ENCODE measurements at regions not wholly inside any gene's neighbourhood (a gene's known extent, or its start where the extent isn't known, plus 50 kb on each side); places are given as distances from the start of the nearest gene placed in this dataset.

DNA sequence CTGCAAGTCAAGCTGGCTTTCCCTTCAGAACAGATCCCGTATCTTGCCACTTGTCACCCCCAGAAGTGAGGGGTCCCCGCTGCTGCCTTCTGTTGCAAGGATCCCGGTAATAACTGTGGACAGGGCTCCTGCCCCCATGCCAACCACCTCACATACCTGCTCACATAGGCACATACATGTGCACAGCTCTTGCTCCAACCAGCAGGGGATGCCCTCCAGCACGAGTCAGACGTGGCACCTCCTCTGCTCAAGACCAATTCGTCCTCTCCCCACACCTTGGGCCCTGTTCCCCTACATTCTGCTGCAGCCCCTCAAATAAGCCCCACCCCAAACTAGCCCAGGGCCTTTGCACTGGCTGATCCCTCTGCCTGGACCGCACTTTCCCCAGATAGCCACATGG, 163.3 kb downstream of the CRYBB2 start:
- Histone ChIP-seq H3K79me2 (ENCODE audit: control insufficient read depth in 1 of 2, insufficient read depth in 2 of 2, low read length in 2 of 2) (peaks cover 0 to 39% of the 10 kb centered on the region in 2 experiments; a peak in 2 of 4 replicates), H3K27ac (ENCODE audit: low read depth, low read length) (no peak overlapping the region), H3K79me1 (ENCODE audit: low read depth, low read length) (peaks cover 14% of the 10 kb centered on the region; the same call in 1 of the 2 replicates), H3K4ac (replicated peaks; ENCODE audit: insufficient read length, low read depth, low read length) (no peak overlapping the region), H3K4me1 (replicated peaks in 1 of 4; ENCODE audit: control insufficient read depth in 3 of 4, insufficient read depth in 4 of 4, low read length in 3 of 4) (peaks cover 14 to 36% (median 30%) of the 10 kb centered on the region in 4 experiments), H3K9ac (replicated peaks in 1 of 4; ENCODE audit: extremely low read depth in 1 of 4, low read depth in 3 of 4, low read length in 3 of 4) (no peak overlapping the region), H3K18ac (ENCODE audit: extremely low read depth, low read length) (no peak overlapping the region; the same call in 1 of the 2 replicates), H2BK120ac (replicated peaks; ENCODE audit: low read depth, low read length) (no peak overlapping the region), H4K91ac (replicated peaks; ENCODE audit: insufficient read length, low read length) (no peak overlapping the region), H2BK12ac (ENCODE audit: low read depth, low read length) (no peak overlapping the region), H3K9me3 (ENCODE audit: insufficient read depth in 2 of 2, low read depth in 1 of 2, low read length in 1 of 2) (no peaks in the 10 kb centered on the region), H3K4me2 (ENCODE audit: insufficient read depth in 1 of 2, low read depth in 2 of 2, low read length in 2 of 2) (no peak overlapping the region), H3K4me3 (ENCODE audit: extremely low read depth in 1 of 4, insufficient read depth in 2 of 4, low read depth in 3 of 4, low read length in 4 of 4) (no peak overlapping the region), H3K23me2 (ENCODE audit: low read depth, low read length) (peaks cover 2% of the 10 kb centered on the region; the same call in 1 of the 2 replicates), H2BK15ac (ENCODE audit: low read length) (peak overlapping the region; percentile 32; the same call in 1 of the 2 replicates), H3K36me3 (ENCODE audit: control insufficient read depth in 2 of 4, insufficient read depth in 4 of 4, low read length in 3 of 4) (0 out of 8 replicates have a peak, but pooled peaks cover 0 to 5% (median 0%) of the 10 kb centered on the region in 4 experiments), H2AFZ (ENCODE audit: low read length) (no peak overlapping the region), H3K56ac (replicated peaks; ENCODE audit: insufficient read length, low read depth, low read length) (no peak overlapping the region), H2BK20ac (ENCODE audit: low read length) (no peak overlapping the region), H3K14ac (ENCODE audit: insufficient read length) (no peak overlapping the region), H4K20me1 (replicated peaks in 1 of 2; ENCODE audit: control insufficient read depth in 1 of 2, insufficient read depth in 2 of 2, low read length in 2 of 2) (peaks cover 2 to 12% of the 10 kb centered on the region in 2 experiments), H3K23ac (ENCODE audit: insufficient read length) (no peak overlapping the region), H4K5ac (ENCODE audit: insufficient read length, low read depth, low read length) (no peak overlapping the region), H3K27me3 (replicated peaks in 1 of 4; ENCODE audit: control insufficient read depth in 3 of 4, extremely low read depth in 1 of 4, insufficient read depth in 3 of 4, low read length in 3 of 4) (no peaks in the 10 kb centered on the region), H2BK5ac (ENCODE audit: low read depth, low read length) (no peak overlapping the region), H2AK5ac (ENCODE audit: low read depth, low read length) (no peak overlapping the region), H4K8ac (ENCODE audit: extremely low read depth, insufficient read depth, low read length) (peak overlapping the region; percentile 81; the same call in 1 of the 2 replicates)
- CTCF ChIA-PET (ENCODE audit: partially characterized antibody), result interaction anchor here (0.9 to 1.5 kb wide), 5 partner anchors 19 to 306 kb away, joined by 3 to 5 read pairs (median 3); no protein-coding TSS in a partner anchor
- FAIRE-seq, result no peak
- WGBS, 2 experiments (ENCODE audit: extremely low coverage in 1 of 2, insufficient coverage in 1 of 2, insufficient read length in 1 of 2, insufficient replicate concordance in 2 of 2, low coverage in 1 of 2, low lambda C conversion rate in 2 of 2, missing lambda C conversion rate in 1 of 2), result 82% methylated on average over 7 of the region's 7 CpGs; no CpG with 5 or more reads in 1 of the 2 experiments
- POLR2A ChIA-PET (ENCODE audit: partially characterized antibody), result interaction anchor here (1.1 to 1.2 kb wide), 2 partner anchors 9 to 21 kb away, joined by 3 read pairs; no protein-coding TSS in a partner anchor
- no peak for TF ChIP-seq BACH1 (IDR thresholded peaks at IDR 0.05; ENCODE audit: low read length)
- TF ChIP-seq, protein P1, sequence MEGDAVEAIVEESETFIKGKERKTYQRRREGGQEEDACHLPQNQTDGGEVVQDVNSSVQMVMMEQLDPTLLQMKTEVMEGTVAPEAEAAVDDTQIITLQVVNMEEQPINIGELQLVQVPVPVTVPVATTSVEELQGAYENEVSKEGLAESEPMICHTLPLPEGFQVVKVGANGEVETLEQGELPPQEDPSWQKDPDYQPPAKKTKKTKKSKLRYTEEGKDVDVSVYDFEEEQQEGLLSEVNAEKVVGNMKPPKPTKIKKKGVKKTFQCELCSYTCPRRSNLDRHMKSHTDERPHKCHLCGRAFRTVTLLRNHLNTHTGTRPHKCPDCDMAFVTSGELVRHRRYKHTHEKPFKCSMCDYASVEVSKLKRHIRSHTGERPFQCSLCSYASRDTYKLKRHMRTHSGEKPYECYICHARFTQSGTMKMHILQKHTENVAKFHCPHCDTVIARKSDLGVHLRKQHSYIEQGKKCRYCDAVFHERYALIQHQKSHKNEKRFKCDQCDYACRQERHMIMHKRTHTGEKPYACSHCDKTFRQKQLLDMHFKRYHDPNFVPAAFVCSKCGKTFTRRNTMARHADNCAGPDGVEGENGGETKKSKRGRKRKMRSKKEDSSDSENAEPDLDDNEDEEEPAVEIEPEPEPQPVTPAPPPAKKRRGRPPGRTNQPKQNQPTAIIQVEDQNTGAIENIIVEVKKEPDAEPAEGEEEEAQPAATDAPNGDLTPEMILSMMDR (IDR thresholded peaks at IDR 0.05; ENCODE audit: control extremely low read depth in 1 of 3, insufficient read depth in 1 of 3, low read depth in 1 of 3, low read length in 3 of 3), result peak; percentile 8 to 61 (median 46); a peak in 3 of 4 replicates
- no peak for DNase-seq (ENCODE audit: low read depth in 1 of 2, low spot score in 2 of 2)

Measured in H1 (cell line).